ENCODE measurements at regions not wholly inside any gene's neighbourhood (a gene's known extent, or its start where the extent isn't known, plus 50 kb on each side); places are given as distances from the start of the nearest gene placed in this dataset.
A peak's percentile ranks its signal among the peaks of the same experiment; 100 is the strongest.

DNA sequence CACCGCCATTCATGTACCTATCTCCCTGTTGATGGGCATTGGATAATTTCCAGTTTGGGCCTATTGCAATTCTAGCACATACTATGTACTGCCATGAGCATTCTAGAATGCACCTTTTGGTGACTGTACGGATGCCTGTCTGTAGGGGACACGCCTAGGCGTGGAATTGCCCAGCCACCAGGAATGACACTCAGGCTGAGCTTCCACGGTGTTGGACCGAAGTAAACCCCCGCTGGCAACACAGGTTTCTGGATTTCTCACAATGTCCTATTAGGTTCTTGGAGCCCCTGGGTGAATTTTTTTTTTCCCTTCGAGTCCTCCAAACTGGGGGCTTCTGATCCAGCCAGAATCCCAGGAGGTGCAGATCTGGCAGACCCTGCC is 146.6 kb downstream of the IRF8 start:
- peak overlapping the region in 1 of 4 donors; percentile 33 for H3K4me3 Mint-ChIP-seq
- no peak overlapping the region for H3K27ac Mint-ChIP-seq
- peaks cover 43% of the 10 kb centered on the region for H3K27me3 Mint-ChIP-seq
- H3K4me1 Mint-ChIP-seq = peaks cover 0 to 14% (median 8%) of the 10 kb centered on the region in 3 donors
- no peaks in the 10 kb centered on the region for H3K9me3 Mint-ChIP-seq
- no peaks in the 10 kb centered on the region for H3K36me3 Mint-ChIP-seq

DNA sequence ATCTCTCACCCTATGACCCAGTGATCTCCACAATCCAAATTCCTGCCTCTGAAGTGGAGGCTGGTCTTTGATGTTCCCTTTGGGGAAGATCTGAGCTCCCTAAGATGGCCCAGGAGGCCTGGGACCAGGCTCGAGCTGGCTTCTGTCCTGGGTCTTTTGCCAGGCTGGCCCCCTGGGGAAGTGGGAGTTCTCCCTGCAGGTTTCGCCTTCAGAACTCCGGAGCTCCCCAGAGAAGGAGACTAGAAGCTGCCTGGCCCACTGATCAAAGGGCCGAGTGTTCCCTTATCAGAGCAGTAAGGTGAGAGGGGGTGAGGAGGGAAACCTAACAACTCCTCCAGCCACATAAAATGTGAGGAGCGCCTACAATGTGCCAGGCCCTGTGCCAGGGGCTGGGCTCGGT is 147.1 kb downstream of the IRF8 start:
- Mint-ChIP-seq H3K4me1 (peaks cover 0 to 14% (median 8%) of the 10 kb centered on the region in 3 donors), H3K36me3 (no peaks in the 10 kb centered on the region), H3K27me3 (peaks cover 47% of the 10 kb centered on the region), H3K27ac (no peak overlapping the region), H3K9me3 (no peaks in the 10 kb centered on the region), H3K4me3 (no peak overlapping the region)

DNA sequence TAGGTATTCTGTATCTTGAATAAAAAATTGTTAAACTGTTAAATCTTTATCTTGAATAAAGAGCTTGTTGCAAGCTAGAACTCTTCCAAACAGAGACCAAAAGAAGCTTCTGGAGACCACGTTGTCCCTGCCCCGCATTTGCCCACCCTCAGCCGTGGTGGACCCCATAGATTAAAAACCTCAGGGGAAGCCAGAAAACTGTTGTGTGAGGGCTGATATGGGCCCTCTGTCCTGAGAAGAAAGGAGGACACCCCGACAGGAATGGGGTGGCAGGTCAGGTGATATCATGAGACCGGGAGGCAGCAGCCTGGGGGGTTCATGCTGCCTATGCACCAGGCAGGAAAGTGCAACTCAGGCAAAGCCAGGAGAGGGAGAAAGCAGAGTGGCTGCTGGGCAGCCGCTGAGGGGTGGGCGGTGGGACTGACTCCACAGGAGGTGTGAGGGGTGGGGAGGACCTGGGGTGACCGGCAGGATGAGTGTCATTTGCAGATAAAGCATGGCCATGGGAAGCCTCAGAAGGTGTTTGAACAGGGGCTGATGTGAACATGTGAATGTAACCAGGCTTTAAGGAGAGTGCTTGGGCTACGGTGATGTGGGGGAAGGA is 147.8 kb downstream of the IRF8 start:
- Mint-ChIP-seq H3K27ac (no peak overlapping the region), H3K4me3 (no peak overlapping the region)

DNA sequence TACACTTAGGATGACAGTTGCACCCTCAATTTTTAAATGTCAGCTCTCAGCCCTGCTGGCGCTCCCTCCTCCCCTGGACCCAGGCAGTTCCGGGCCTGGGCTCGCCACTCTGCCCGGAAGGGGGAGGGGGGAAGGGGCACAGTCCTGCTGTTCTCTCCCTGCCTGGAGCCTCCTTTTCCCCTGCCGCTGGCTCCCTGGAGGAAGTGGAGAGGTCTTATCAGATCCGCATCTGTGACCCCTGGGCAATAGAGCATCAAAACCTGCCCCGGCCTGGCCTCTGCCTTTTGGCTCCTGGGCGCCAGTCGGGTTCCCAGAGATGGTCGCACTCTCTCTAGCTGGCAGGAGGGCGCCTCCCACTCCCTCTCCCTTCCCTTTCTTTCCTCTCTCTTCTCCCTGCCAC is 149.3 kb downstream of the IRF8 start:
- H3K4me3 Mint-ChIP-seq = no peak overlapping the region
- no peaks in the 10 kb centered on the region for H3K9me3 Mint-ChIP-seq
- H3K27ac Mint-ChIP-seq = no peak overlapping the region
- H3K36me3 Mint-ChIP-seq = no peaks in the 10 kb centered on the region
- peaks cover 44% of the 10 kb centered on the region for H3K27me3 Mint-ChIP-seq
- peaks cover 0 to 11% (median 8%) of the 10 kb centered on the region in 3 donors for H3K4me1 Mint-ChIP-seq

More for the DNA sequence above, 147.8 kb downstream of the IRF8 start:
- H3K36me3 Mint-ChIP-seq = no peaks in the 10 kb centered on the region
- H3K4me1 Mint-ChIP-seq = peaks cover 0 to 14% (median 8%) of the 10 kb centered on the region in 3 donors
- no peaks in the 10 kb centered on the region for H3K9me3 Mint-ChIP-seq
- peaks cover 50% of the 10 kb centered on the region for H3K27me3 Mint-ChIP-seq

DNA sequence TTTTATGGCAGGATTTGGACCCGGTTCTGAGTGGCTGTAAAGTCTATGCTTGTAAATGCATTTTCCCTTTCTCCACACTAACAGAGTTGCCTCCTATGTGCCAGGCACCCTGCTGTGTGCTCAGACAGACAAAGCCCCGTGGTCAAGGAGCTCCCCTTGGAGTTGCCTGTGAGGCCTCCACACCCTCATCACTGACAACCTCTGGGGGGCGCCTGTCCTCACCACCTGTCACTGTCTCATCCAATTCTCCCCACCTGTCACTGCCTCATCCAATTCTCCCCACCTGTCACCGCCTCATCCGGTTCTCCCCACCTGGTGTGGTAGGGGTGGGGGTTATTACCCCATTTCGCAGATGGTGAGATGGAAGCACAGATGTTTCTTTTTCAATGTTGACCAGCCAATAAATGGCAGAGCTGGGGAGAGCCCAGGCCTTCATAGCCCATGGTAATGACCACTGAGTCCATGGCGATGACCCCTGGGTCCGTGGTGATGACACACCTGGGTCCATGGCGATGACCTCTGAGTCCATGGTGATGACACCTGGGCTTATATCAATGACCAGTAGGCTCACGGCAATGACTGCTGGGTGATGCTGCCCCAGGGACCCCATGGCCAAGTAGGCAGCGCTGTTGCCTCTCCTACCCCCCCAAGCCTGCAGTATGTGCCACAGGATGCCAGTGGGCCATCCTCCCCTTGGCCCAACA is 150.1 kb downstream of the IRF8 start:
- Mint-ChIP-seq H3K4me3 (no peak overlapping the region), H3K36me3 (no peaks in the 10 kb centered on the region), H3K27me3 (peaks cover 39% of the 10 kb centered on the region), H3K4me1 (peaks cover 0 to 11% (median 8%) of the 10 kb centered on the region in 3 donors), H3K9me3 (no peaks in the 10 kb centered on the region), H3K27ac (no peak overlapping the region)

DNA sequence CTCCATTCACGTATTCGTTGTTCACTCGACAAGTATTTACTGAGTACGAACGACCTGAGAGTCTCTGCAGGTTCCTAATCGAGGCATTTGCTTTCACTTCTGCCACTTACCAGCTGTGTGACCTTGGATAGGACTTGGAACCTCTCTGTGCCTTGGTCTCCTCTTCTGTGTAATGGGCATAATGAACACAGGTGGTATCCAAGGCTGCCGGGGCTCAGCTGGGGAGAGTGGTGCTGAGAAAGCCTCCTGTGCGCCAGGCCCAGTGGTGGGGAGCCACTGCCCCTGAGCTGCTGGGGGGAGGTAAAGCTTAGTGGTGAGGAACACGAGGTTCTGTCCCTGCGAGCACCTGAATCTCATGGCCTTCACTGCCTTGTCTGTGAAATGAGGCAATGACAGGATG is 150.7 kb downstream of the IRF8 start:
- peaks cover 39% of the 10 kb centered on the region for H3K27me3 Mint-ChIP-seq
- H3K27ac Mint-ChIP-seq = no peak overlapping the region
- no peaks in the 10 kb centered on the region for H3K36me3 Mint-ChIP-seq
- H3K4me3 Mint-ChIP-seq = no peak overlapping the region
- H3K9me3 Mint-ChIP-seq = no peaks in the 10 kb centered on the region
- H3K4me1 Mint-ChIP-seq = peaks cover 0 to 9% (median 7%) of the 10 kb centered on the region in 3 donors

DNA sequence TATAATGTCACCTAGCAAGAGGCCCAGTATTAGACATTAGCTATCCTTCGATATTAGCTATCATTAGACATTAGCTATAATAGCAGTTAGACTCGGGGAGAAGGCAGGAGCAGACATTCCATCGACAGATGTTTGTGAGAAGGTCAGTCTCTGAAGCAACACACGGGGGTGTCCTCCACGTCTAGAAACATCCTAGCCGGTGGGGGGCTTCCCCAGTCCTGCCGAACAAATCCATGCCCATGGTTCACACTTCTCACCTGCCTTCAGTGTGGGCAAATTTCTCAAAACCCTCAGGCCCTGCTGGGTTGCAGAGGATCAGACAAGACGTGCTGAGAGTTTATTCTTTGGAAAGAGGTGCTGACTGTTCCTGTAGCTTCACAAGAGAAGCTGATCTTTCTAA is 151.1 kb downstream of the IRF8 start:
- H3K27me3 Mint-ChIP-seq = peaks cover 39% of the 10 kb centered on the region
- no peaks in the 10 kb centered on the region for H3K36me3 Mint-ChIP-seq
- H3K27ac Mint-ChIP-seq = no peak overlapping the region
- H3K4me1 Mint-ChIP-seq = peaks cover 0 to 5% (median 4%) of the 10 kb centered on the region in 3 donors
- H3K4me3 Mint-ChIP-seq = no peak overlapping the region
- no peaks in the 10 kb centered on the region for H3K9me3 Mint-ChIP-seq

DNA sequence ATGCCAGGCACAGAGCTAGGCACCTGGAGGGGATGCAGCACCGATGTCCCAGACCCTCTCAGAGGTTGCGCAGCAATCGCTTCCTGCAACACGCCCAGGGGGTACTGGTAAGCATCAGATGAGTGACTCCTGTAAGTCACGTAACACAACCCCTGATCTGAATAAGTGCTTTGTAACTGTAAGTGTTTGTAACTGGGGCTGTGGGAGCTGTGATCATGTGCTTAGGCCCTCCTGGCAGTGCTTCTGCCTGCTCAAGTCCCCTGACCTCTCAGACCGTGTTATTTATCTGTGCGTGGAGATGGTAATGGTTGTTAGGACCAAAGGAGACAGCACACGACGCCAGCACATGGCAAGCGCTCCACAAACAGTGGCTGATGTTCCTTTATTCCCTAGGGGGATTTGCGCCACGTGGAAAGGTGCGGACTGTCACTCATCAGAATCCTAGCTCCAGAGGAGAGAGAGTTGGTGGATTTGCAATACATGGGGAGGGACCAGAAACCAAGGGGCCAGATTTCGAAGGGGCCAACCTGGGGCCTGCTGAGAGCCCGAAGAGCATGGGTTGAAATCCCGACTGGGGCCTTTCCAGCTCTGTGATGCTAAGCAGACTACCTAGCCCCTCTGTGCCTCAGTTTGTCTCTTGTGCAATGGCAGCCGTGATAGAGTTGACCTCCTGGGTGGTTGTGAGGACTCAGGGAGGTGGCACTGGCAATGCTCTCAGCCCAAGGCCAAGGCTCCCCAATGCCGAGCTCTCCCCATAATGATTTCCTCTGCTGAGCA is 151.8 kb downstream of the IRF8 start:
- Mint-ChIP-seq H3K4me3 (no peak overlapping the region), H3K4me1 (peaks cover 0 to 2% (median 0%) of the 10 kb centered on the region in 3 donors), H3K27me3 (peaks cover 39% of the 10 kb centered on the region)

DNA sequence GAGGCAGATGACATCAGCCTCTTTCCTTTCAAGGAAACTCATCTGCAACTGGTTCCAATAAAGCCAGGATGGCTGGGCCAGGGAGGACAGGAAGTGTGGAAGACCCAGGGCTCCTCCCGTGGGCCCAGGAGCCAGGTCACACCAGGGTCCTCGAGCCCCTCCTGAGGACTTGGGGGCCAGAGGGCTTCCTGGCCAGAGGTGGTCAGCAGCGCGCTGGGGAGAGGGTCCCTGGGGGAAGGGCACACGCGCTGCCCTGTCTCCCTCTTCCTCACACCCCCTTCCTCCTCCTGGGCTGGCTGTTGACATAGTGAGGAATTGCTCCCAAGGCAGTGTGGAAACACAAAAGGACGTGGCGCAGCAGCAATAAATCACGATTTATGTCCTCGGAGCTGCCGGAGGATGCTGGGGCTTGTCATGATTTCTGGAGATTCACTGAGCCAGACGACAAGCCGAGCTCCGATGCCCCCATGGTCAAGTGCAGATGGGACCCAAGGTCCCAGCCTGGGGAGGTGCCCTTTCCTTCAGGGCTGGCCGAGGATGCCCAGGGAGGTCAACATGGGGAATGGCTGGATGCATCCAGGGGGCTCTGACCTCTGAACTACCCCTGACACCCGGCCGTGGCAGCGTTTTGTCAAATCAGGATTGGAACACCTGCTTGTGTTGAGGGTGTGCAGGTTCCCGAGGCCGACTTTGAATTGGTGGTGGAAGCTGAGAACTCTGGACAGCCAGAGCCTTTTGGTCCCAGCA is 152.6 kb downstream of the IRF8 start:
- H3K27ac Mint-ChIP-seq = no peak overlapping the region
- H3K9me3 Mint-ChIP-seq = no peaks in the 10 kb centered on the region
- no peak overlapping the region for H3K4me3 Mint-ChIP-seq
- peaks cover 34% of the 10 kb centered on the region for H3K27me3 Mint-ChIP-seq
- H3K4me1 Mint-ChIP-seq = peaks cover 0 to 2% (median 0%) of the 10 kb centered on the region in 3 donors
- H3K36me3 Mint-ChIP-seq = no peaks in the 10 kb centered on the region

More for the DNA sequence above, 151.8 kb downstream of the IRF8 start:
- H3K27ac Mint-ChIP-seq = no peak overlapping the region
- H3K9me3 Mint-ChIP-seq = no peaks in the 10 kb centered on the region
- no peaks in the 10 kb centered on the region for H3K36me3 Mint-ChIP-seq

DNA sequence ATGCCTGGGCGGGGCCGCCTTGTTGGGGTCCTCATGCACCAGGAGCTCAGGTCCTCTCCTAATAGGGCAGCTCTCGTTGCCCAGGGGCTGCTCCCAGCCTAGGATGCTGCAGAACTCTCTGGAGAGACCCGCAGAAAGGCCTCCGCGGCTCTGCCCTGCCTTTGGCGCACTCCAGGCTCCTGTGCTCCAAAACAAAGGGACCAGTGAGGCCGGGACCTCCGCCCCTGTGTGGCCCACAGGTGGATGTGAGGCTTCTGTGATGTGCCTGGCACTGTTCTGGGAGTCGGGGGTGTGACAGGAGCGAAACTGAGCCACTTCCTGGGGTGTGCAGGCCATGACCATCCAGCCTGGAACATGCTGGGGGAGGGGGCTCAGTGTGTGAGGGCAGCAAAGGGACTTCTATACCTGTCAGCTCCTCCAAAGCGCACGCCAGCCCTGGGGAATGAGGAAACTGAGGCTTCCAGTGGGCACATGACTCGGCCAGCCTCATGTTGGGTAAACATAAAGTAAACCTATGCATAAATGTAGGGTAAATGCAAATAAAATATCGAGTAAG is 153.2 kb downstream of the IRF8 start:
- peaks cover 0 to 2% (median 0%) of the 10 kb centered on the region in 3 donors for H3K4me1 Mint-ChIP-seq
- peaks cover 30% of the 10 kb centered on the region for H3K27me3 Mint-ChIP-seq
- H3K9me3 Mint-ChIP-seq = no peaks in the 10 kb centered on the region
- H3K27ac Mint-ChIP-seq = no peak overlapping the region
- no peak overlapping the region for H3K4me3 Mint-ChIP-seq
- H3K36me3 Mint-ChIP-seq = no peaks in the 10 kb centered on the region

DNA sequence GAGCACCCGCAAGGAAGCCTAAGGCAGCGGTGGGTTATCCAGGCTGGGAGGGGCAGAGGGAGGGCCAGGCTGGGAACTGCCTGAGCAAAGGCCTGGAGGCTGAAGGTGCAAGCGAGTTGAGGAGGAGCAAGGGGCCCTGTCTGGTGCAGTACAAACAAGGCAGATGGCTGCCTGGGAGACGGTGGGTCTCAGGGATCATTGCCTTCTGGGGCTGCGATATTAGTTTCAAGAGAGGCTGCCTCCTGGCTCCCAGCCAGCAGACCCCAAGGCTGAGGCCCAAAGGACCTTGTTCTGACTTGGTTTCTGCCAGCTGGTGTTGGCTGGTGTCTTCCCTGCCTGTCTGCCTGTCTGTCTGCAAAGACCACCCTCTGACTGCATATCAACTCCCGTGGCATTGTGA is 154.0 kb downstream of the IRF8 start:
- Mint-ChIP-seq H3K9me3 (no peaks in the 10 kb centered on the region), H3K27ac (no peak overlapping the region), H3K36me3 (no peaks in the 10 kb centered on the region), H3K4me1 (peaks cover 0 to under 1% (median 0%) of the 10 kb centered on the region in 3 donors), H3K4me3 (no peak overlapping the region), H3K27me3 (peaks cover 23% of the 10 kb centered on the region)

DNA sequence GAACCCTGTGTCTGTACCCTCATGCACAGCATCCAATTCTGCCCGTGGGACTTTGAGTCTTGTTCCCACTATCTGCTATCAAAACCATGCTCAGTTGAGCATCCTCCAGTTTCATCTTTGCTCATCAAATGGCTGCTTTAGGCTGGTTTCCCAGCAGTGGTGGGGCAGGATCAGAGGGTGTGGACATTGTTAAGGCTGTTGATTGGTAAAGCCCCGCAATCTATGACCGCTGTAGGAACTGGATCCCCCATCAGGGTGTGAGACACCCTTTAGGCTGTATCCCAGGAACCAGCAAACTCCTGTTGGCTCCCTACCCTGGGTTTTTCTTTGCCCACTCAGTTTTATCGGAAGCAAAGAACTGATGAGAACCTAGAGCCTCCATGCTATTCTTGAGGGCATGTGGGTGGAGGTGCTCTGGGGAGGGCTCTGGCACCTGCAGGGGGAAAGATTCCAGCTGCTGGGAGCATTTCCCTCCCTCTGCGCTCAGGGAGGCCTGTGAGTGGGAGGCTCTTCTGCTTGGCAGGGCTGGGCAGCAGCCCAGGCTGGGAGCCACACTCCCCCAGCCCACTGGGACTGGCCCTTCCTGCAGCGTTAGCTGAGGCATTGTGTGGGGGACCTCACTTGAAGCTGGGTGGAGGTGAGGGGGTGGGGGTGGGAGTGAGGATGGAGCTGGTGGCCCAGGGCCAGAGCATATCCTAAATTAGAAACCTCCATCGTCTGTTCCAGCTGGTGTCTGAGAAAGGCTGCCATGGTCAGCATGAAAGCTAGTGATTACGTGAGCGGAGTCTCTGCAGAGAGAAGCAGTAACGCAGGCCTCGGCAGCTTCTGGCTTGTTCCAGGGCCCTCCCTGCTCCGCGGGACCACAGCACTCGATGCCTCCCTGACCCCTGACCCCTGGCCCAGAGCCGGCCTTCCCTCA is 160.6 kb downstream of the IRF8 start:
- Mint-ChIP-seq H3K4me3 (no peak overlapping the region), H3K36me3 (no peaks in the 10 kb centered on the region), H3K9me3 (no peaks in the 10 kb centered on the region), H3K4me1 (no peaks in the 10 kb centered on the region), H3K27ac (no peak overlapping the region), H3K27me3 (peaks cover 11% of the 10 kb centered on the region)

DNA sequence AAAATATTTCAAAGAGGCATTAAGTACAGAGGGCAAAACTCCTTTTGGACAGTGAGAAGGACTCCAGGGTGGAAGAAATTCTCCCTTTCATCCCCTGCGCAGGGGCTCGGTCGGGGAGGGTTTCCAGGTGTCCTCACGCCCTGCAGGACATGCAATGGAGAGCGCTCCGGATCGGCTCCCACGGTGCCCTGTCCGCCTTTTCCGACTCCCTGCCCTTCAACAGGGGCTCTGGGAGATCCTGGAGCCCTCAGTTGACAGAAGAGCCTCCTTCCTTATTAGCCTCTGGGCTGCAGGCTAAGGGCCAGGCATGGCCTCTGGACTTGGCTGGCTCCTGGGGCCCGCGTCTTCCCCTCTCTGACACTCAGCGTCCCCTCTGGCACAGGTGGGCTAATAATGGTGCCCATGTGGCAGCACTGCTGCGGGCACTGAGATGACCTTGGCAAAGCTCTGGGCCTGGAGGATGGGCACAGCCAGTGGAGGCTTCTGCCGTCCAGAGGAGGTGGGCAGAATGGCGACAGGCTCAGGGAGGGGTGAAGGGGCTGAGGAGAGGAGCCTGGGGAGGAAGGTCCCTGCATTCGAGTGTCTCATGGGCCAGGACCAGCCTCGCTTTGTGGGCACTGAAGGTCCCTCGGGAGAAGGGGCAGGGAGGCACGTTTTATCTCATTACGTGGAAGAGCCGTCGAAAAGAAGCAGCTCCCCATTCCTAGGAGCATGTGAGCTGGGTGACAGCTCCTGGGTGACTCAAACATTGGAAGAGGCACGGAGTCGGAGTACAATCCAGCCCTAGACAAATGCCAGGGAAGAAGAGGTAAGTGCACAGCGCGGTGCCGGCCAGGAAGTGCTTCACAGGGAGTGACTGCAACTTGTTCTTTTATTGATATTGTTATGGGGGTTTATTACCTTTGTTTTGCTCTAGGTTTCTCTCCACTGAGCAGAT is 161.7 kb downstream of the IRF8 start:
- no peaks in the 10 kb centered on the region for H3K9me3 Mint-ChIP-seq
- H3K4me1 Mint-ChIP-seq = no peaks in the 10 kb centered on the region
- peaks cover 12% of the 10 kb centered on the region for H3K27me3 Mint-ChIP-seq
- H3K36me3 Mint-ChIP-seq = no peaks in the 10 kb centered on the region
- H3K27ac Mint-ChIP-seq = peak overlapping the region in 1 of 3 donors; percentile 8
- H3K4me3 Mint-ChIP-seq = peak overlapping the region in 1 of 4 donors; percentile 41

Data from IgD-negative memory B cell (primary cell).